Endothelial cell of umbilical vein (primary cell): ENCODE measurements at regions not wholly inside any gene's neighbourhood (a gene's known extent, or its start where the extent isn't known, plus 50 kb on each side); places are given as distances from the start of the nearest gene placed in this dataset.

Experiments
- EZH2 ChIP-seq: IDR thresholded peaks from 2 replicates; pipeline ENCODE4 v1.6.1; 2012; ENCODE audit warnings: borderline replicate concordance, low read depth, mild to moderate bottlenecking, moderate library complexity, low read length, inconsistent platforms; ENCODE audit not compliant: severe bottlenecking
- GATA2 ChIP-seq: IDR thresholded peaks from 2 replicates; pipeline ENCODE4 v1.7.0; 2011; ENCODE audit warnings: low read depth, mild to moderate bottlenecking, moderate library complexity, mixed read lengths, low read length; ENCODE audit not compliant: insufficient read length, insufficient read depth
- JUN ChIP-seq: IDR thresholded peaks from 2 replicates; pipeline ENCODE4 v1.6.1; 2011; ENCODE audit warnings: borderline replicate concordance, low read depth; ENCODE audit not compliant: insufficient read length, insufficient read depth
- MAX ChIP-seq: IDR thresholded peaks from 2 replicates; pipeline ENCODE4 v1.6.1; 2011; ENCODE audit not compliant: insufficient read depth, insufficient read length
- MYC ChIP-seq: IDR thresholded peaks from one replicate; pipeline ENCODE4 v1.6.1; 2011; ENCODE audit warnings: mild to moderate bottlenecking, low read depth, low read length
- POLR2A ChIP-seq: IDR thresholded peaks from 2 replicates; pipeline ENCODE4 v1.6.1; 2012; ENCODE audit warnings: low read depth, mild to moderate bottlenecking, control low read depth, low read length
- POLR2AphosphoS5 ChIP-seq: IDR thresholded peaks from 2 replicates; pipeline ENCODE4 v1.6.1; 2012; ENCODE audit warnings: low read depth, mild to moderate bottlenecking, control low read depth, low read length, moderate library complexity; ENCODE audit not compliant: insufficient read depth
- TF ChIP-seq, protein P1 (sequence below), 2 donors: IDR thresholded peaks; 1 replicate in 1 of 2; 2 replicates in 1 of 2; pipeline ENCODE4 v1.5.1; 2011; ENCODE audit warnings: low read length in 2 of 2, mild to moderate bottlenecking in 2 of 2, moderate library complexity in 2 of 2, control low read depth in 1 of 2, inconsistent platforms in 1 of 2, low read depth in 1 of 2; ENCODE audit not compliant: insufficient read depth in 1 of 2; ENCODE audit errors: extremely low read depth in 1 of 2

DNA sequence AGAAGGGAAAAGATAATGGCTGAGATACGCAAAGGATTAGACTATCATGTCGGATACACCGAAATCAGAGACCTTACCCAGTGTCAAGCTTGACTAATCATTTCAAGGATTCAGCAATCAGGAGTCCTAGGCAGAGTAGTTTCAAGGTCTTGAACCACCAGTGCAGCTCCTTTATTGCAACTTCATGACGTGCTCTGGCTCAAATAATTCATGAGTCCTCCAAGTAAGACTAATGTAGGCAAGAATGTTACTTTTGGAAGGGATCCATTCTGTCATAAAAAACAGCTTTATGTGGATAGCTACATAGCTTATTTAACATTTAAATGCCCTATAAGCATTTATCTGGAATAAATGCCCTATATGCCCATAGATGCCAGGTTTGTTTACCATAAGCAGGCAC lies 123.2 kb downstream of the LMO3 start:
- TF ChIP-seq POLR2AphosphoS5 (no peak), GATA2 (no peak), POLR2A (no peak), EZH2 (no peak), MYC (no peak), JUN (no peak), MAX (no peak)
- TF ChIP-seq, protein P1, sequence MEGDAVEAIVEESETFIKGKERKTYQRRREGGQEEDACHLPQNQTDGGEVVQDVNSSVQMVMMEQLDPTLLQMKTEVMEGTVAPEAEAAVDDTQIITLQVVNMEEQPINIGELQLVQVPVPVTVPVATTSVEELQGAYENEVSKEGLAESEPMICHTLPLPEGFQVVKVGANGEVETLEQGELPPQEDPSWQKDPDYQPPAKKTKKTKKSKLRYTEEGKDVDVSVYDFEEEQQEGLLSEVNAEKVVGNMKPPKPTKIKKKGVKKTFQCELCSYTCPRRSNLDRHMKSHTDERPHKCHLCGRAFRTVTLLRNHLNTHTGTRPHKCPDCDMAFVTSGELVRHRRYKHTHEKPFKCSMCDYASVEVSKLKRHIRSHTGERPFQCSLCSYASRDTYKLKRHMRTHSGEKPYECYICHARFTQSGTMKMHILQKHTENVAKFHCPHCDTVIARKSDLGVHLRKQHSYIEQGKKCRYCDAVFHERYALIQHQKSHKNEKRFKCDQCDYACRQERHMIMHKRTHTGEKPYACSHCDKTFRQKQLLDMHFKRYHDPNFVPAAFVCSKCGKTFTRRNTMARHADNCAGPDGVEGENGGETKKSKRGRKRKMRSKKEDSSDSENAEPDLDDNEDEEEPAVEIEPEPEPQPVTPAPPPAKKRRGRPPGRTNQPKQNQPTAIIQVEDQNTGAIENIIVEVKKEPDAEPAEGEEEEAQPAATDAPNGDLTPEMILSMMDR (IDR thresholded peaks at IDR 0.05; ENCODE audit: extremely low read depth in 1 of 2, insufficient read depth in 1 of 2, low read depth in 1 of 2, low read length in 2 of 2): no peak
